DMS 273 treated with DMSO at 0.1 percent for 48 hours (cell line): ENCODE measurements at regions not wholly inside any gene's neighbourhood (a gene's known extent, or its start where the extent isn't known, plus 50 kb on each side); places are given as distances from the start of the nearest gene placed in this dataset.
"Not testable (repeated sequence)": the region's sequence is repeated elsewhere in the genome, so short reads cannot be mapped to it uniquely, and the experiment has no call there.

Experiments
- DNase-seq: peaks from one replicate; lab custom pipeline; 2025; lab: John Stamatoyannopoulos, UW

GRCh38 chr10:4294996-4295792 is 510.2 kb upstream of the KLF6 start:
- no peak for DNase-seq

- DNase-seq = no peak
Observed at GRCh38 chr10:4294271-4294670, 509.3 kb upstream of the KLF6 start.

DNA sequence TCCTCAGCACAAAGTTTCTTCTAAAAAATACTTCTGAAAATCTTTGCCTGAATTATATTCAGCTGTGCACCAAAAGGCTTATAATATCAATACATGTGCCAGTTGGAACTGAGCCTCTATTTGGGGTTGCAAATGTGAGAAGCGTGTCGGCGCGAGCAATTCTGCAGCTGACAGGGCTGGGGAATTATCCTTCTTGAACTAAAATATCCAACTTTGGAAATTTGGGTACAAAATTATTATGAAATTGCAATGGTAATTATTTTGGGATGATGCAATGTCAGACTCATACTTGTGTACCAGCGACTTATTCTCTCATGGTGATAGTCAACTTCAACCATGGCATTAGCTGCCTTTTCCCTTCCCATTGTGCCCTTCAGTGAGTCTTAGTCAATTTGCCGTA is 507.0 kb upstream of the KLF6 start:
- no peak for DNase-seq

- no peak for DNase-seq
Observed at GRCh38 chr10:4285121-4285520, 500.1 kb upstream of the KLF6 start.

DNA sequence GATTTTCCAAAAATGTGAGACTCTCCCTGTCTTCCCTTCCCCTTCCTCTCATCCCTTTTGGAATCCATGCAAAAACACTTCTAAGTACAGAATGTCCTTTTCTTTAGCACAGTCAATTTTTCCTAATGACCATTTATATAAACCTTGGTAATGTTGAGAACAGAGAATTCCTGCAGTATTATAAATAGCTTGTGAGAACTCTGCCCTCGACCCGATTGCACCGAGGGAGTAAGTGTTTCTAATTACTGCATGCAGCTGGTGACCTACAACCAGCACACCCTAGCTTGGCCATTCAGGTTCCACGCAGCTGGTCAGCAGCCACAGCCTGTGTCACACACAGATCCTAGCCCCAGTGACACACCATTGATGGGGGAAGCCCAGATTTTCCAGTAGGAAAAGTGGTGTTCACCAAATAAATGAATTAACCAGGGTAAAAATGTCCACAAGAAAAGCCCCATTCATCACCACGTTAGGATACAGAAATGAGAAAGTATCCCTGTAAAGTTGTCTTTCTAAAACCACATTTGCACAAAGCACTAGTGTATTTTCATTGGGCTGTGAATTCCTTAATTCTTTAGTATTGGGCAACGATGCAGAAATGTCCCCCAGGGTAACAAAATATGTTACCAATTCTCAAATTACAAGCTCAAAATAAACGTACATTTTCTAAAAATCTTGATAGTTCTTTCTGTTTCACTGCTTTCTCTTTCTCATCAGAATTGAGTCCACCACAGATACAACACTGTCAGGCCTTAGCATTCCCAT is 499.0 kb upstream of the KLF6 start:
- no peak for DNase-seq

- DNase-seq = no peak
Observed at GRCh38 chr10:4282496-4282895, 497.5 kb upstream of the KLF6 start.

GRCh38 chr10:4281190-4281825 is 496.3 kb upstream of the KLF6 start:
- DNase-seq = no peak

- DNase-seq = no peak
Observed at GRCh38 chr10:4280461-4281189, 495.6 kb upstream of the KLF6 start.

DNA sequence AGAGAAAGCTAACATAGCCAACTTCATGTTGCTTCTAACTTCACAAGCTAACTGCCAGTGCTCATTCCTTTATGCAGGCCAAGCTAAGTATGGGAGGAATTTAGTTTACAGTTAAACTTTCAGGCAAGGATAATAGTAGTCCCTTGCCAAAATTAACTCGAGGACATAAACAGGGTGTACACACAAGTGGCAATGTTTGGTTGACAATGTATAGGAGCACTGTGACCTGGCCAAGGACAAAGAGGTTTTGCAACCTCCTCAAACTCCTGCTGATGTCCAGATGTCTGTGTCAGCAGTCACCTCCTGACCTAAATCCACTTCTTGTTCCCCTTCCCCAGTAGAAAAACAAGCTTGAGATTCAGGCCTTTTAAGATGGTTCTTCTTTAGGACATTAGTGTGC is 494.6 kb upstream of the KLF6 start:
- no peak for DNase-seq

- DNase-seq = no peak
Observed at GRCh38 chr10:4278186-4278585, 493.2 kb upstream of the KLF6 start.

DNA sequence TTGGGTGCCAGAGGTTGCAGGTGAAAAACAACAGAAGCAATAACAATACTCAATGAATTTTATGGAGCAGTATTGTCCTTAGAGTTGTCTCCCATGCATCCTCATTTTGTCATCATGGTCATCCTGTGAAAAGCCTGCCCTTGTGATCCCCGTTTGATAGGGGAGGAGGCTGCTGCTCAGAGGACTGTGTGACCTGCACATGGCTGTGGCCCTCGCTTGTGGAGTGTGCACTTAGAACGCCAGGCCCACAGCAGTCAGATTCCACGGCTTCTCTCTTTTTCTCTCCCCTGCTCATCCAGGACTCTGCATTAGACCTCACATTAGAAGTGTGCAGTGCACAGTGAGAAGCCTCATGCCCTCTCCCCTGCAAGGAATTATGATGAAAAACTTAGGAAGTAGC is 491.1 kb upstream of the KLF6 start:
- DNase-seq = no peak

GRCh38 chr10:4274671-4275070 is 489.7 kb upstream of the KLF6 start:
- DNase-seq = not testable (repeated sequence)

- DNase-seq = no peak
Observed at GRCh38 chr10:4271193-4271592, 486.2 kb upstream of the KLF6 start.

GRCh38 chr10:4270116-4270515 is 485.1 kb upstream of the KLF6 start:
- no peak for DNase-seq

DNA sequence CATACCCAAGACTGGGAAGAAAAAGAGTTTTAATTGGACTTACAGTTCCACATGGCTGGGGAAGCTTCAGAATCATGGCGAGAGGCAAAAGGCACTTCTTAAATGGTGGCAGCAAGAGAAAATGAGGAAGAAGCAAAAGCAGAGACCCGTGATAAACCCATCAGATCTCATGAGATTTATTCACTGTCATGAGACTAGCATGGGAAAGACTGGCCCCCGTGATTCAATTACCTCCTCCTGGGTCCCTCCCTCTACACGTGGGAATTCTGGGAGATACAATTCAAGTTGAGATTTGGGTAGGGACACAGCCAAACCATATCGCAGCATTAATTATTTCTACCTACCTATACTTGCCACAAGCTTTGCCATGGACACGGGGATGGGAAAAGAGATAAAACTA is 483.5 kb upstream of the KLF6 start:
- not testable (repeated sequence) for DNase-seq

- DNase-seq = no peak
Observed at GRCh38 chr10:4267086-4267773, 482.2 kb upstream of the KLF6 start.

- DNase-seq = no peak
Observed at GRCh38 chr10:4266416-4267085, 481.5 kb upstream of the KLF6 start.

DNA sequence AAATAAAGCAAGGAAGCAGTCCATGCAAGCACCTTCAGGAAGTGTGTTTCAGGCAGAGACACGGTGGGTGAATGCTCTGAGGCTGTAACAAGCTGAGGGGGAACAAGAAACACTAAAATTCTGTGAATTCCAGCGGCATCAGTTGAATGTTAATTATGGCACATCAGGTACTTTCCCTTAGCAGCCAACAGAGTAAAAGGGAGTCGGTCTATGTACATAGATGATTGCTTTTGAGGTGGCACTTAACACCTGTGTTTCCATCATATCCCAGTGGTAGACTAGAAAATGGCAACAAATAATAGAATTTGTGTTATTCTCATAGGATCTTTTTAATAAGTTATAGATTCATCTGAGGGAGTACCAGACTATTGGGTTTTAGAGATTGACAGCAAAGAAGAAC is 481.0 kb upstream of the KLF6 start:
- no peak for DNase-seq

DNA sequence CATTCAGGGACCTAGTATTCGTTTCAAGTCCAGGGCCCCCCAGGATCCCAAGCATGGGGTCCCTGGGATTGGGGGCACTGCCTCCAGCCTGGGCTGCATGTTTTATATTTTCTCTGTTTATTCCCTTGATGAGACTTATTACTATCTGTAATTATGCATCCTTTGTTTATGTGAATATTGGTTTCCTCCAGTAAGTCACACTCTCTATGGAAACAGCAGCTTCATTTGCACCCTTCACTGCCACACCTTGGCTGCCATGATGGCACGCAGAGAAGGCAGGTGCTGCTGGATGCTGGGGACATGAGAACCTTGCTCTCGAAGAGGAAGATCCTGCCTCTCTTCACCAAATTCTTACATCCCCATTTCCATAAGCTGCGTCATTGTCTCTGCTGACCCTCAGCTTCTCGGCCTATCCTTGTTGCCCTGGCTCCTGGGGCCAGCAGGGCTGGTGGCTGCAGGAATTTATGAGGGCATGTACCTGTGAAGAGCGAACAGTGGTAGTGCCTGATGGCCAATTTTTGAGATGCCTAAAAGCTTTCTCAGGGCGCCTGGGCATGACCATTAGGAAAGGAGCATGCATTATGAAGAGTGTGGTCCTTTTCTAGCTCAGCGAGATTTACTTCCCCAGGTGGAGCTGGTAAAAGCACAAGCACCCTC is 479.3 kb upstream of the KLF6 start:
- DNase-seq = no peak

GRCh38 chr10:4263601-4263921 is 478.6 kb upstream of the KLF6 start:
- no peak for DNase-seq
